GM21825 (cell line): ENCODE measurements at regions not wholly inside any gene's neighbourhood (a gene's known extent, or its start where the extent isn't known, plus 50 kb on each side); places are given as distances from the start of the nearest gene placed in this dataset.

Experiments
- ATAC-seq: cut with Tn5 transposase; IDR thresholded peaks from one replicate; pipeline ENCODE4 v1.9.1; 2021; ENCODE audit warnings: mild to moderate bottlenecking, moderate library complexity; ENCODE audit not compliant: unreplicated experiment

GRCh38 chr3:147755310-147755709 lies 346.1 kb downstream of the ZIC1 start:
- no peak for ATAC-seq

GRCh38 chr3:147756476-147756875 lies 347.3 kb downstream of the ZIC1 start:
- ATAC-seq: no peak

- ATAC-seq: no peak
Measured at GRCh38 chr3:147757866-147758265, 348.7 kb downstream of the ZIC1 start.

GRCh38 chr3:147758771-147759170 lies 349.6 kb downstream of the ZIC1 start:
- no peak for ATAC-seq

- no peak for ATAC-seq
Measured at GRCh38 chr3:147760085-147760484, 350.9 kb downstream of the ZIC1 start.

- ATAC-seq: no peak
Measured at GRCh38 chr3:147760941-147761340, 351.8 kb downstream of the ZIC1 start.

- no peak for ATAC-seq
Measured at GRCh38 chr3:147773116-147773630, 364.0 kb downstream of the ZIC1 start.

- no peak for ATAC-seq
Measured at GRCh38 chr3:147775411-147775810, 366.2 kb downstream of the ZIC1 start.

- no peak for ATAC-seq
Measured at GRCh38 chr3:147775816-147776530, 366.8 kb downstream of the ZIC1 start.

- no peak for ATAC-seq
Measured at GRCh38 chr3:147793841-147794240, 384.7 kb downstream of the ZIC1 start.

- no peak for ATAC-seq
Measured at GRCh38 chr3:147794596-147794995, 385.4 kb downstream of the ZIC1 start.

- ATAC-seq: no peak
Measured at GRCh38 chr3:147795418-147795817, 386.3 kb downstream of the ZIC1 start.

- ATAC-seq: no peak
Measured at GRCh38 chr3:147797095-147797494, 387.9 kb downstream of the ZIC1 start.

- no peak for ATAC-seq
Measured at GRCh38 chr3:147799601-147800000, 390.4 kb downstream of the ZIC1 start.

- ATAC-seq: no peak
Measured at GRCh38 chr3:147807776-147808175, 398.6 kb downstream of the ZIC1 start.

GRCh38 chr3:147809206-147809605 lies 400.0 kb downstream of the ZIC1 start:
- ATAC-seq: no peak

GRCh38 chr3:147812186-147812911 lies 403.2 kb downstream of the ZIC1 start:
- no peak for ATAC-seq

GRCh38 chr3:147813256-147813655 lies 404.1 kb downstream of the ZIC1 start:
- ATAC-seq: no peak

GRCh38 chr3:147816752-147817151 lies 407.6 kb downstream of the ZIC1 start:
- no peak for ATAC-seq

- no peak for ATAC-seq
Measured at GRCh38 chr3:147832611-147833010, 423.4 kb downstream of the ZIC1 start.

GRCh38 chr3:147836330-147836729 lies 427.2 kb downstream of the ZIC1 start:
- no peak for ATAC-seq

- ATAC-seq: no peak
Measured at GRCh38 chr3:147838652-147839051, 429.5 kb downstream of the ZIC1 start.
